Omental fat pad (tissue), 3 donors: ENCODE measurements at regions not wholly inside any gene's neighbourhood (a gene's known extent, or its start where the extent isn't known, plus 50 kb on each side); places are given as distances from the start of the nearest gene placed in this dataset.

Experiments
- ATAC-seq: fragments of 150-250 bp; one replicate; pipeline ENCODE4 v1.9.1; 2016; ENCODE audit warnings: mild to moderate bottlenecking, moderate library complexity; ENCODE audit not compliant: low FRiP score
- DNase-seq: peaks from one replicate; pipeline ENCODE4 v3.0.0-alpha.2; 2019; ENCODE audit warnings: low spot score
- TF ChIP-seq, protein P1 (sequence below), 3 donors: fragments of 450-650 bp; IDR thresholded peaks; one replicate each; pipeline ENCODE4 v1.5.1; 2016 to 2017; ENCODE audit warnings: antibody characterized with exemption in 3 of 3, mild to moderate bottlenecking in 3 of 3, moderate library complexity in 2 of 3

DNA sequence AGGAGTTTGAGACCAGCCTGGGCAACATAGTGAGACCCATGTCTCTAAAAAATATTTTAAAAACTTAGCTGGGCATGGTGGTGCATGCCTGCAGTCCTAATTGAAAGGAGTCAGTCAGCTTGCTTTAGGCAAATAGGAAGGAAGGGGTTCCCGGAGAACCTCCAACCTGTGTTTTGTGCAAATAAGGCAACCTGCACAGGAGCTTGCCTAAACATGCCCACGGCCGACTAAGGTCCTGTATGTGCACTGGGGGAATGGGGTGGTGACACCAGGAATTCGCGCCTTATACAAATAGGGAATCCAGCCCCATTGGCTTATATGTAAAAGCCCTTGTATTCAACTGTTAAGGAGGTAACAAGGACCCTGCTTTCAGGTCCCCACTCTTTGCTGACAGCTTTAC, 429.2 kb upstream of the ZP4 start:
- DNase-seq (no peak), ATAC-seq (no peak)
- TF ChIP-seq, protein P1, sequence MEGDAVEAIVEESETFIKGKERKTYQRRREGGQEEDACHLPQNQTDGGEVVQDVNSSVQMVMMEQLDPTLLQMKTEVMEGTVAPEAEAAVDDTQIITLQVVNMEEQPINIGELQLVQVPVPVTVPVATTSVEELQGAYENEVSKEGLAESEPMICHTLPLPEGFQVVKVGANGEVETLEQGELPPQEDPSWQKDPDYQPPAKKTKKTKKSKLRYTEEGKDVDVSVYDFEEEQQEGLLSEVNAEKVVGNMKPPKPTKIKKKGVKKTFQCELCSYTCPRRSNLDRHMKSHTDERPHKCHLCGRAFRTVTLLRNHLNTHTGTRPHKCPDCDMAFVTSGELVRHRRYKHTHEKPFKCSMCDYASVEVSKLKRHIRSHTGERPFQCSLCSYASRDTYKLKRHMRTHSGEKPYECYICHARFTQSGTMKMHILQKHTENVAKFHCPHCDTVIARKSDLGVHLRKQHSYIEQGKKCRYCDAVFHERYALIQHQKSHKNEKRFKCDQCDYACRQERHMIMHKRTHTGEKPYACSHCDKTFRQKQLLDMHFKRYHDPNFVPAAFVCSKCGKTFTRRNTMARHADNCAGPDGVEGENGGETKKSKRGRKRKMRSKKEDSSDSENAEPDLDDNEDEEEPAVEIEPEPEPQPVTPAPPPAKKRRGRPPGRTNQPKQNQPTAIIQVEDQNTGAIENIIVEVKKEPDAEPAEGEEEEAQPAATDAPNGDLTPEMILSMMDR (IDR thresholded peaks at IDR 0.05) = no peak

DNA sequence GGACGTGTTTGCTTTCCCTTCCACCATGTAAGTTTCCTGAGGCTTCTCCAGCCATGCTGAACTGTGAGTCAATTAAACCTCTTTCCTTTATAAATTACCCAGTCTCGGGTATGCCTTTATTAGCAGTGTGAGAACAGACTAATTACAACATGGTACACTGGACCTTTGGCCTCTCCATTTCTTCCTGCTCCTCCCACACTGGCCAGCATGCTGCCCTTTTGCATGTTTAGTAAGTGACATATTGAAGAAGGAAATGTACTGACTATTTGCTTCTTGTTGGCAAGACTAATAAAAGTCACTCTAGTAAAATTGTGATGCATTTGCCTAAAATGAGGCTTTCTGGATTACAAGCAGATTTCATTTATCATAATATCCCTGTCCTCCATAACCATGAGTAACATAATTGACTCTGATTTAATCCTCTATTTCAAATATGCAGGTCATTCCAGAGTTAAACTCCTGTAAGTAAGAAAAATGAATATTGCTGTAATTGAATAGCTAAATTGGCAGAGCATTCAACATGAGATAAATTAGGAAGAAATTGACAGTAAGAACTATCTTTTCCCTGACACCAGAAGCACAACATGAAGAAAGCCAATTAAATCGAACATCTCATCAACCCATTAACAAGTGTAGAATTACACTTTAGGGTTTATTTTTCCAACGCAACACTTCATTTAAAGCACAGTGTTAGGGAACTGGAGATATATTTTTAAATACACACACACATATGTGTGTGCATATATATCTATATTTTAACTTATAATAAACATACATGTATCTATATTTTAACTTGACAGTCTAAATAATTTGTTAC, 427.8 kb upstream of the ZP4 start:
- no peak for DNase-seq
- TF ChIP-seq, protein P1 (IDR thresholded peaks at IDR 0.05) = no peak
- no peak for ATAC-seq

DNA sequence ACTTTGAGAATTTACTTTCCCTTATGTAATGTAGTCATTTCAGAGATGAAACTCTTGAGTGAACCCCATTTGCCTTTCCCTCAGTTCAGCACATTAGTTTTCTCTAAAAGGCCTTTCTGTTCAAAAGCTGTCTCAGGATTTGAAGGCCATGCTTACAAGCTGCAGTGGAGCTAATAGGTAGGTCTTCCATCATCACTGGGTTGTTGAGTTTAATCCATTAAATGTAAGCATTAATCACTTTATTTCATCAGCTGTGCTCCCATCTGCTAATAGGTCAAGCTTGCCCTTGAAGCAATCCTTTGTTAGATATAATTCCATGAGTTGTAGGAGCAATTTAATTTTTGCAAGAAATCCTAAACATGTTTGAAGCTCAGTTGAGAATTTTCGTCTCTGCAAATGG, 422.2 kb upstream of the ZP4 start:
- ATAC-seq (no peak), DNase-seq (no peak)
- TF ChIP-seq, protein P1 (IDR thresholded peaks at IDR 0.05) = no peak

DNA sequence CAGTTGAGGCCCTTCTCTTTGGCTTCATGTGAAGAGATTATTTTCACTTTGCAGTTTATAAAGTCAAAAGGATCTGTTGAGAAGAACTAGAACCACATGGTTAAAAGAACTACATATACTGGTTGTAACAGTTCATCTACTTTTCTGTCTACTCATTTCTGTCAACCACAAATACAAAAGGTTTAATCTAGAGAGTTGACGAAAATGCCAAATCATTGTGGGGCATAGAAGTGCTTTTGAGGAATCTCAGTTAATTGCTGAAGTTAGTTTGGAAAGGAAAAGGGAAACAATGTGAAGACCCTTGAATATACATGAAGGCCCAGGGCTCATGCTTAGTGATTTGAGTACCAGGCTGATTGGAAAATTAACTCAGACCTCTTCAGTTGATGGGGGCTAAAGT, 415.7 kb upstream of the ZP4 start:
- ATAC-seq (no peak), DNase-seq (no peak)
- TF ChIP-seq, protein P1 (IDR thresholded peaks at IDR 0.05) = no peak

DNA sequence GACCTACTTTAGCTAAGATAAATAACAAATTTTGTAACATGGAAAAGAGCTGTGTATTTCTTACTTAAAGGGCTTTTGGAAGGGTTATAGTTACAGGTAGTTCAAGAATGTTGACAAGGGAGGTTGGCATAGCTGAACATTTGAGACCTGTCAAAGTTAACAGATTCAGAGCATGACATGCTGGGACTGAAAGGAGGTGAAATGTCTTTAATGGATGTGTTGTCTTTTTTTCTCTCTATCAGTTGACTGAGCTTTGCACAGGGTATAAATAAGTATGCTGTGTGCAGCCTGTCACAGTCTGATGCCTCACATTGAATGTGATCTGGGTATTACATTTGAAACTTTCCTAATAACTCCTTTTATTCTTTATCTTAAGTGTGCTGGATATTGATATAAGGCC, 411.9 kb upstream of the ZP4 start:
- no peak for DNase-seq
- TF ChIP-seq, protein P1 (IDR thresholded peaks at IDR 0.05) = no peak
- ATAC-seq = no peak

DNA sequence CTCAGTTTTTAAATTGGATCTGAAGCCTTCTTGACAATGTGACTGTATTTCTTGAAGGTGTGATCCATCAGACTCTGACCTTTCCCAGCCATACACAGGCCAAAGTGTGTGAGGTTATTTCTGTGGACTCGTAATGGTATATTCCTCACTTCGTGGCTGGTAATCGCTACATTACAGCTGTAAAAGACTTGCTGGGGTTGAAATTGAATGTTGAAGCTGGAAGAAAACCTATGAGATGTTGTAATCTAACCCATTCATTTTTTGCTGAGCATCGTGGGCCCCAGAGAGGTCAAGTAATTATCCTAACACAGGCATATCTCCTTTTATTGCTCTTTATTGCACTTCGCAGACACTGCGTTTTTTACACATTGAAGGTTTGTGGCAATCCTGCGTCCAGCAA, 405.6 kb upstream of the ZP4 start:
- no peak for DNase-seq
- no peak for ATAC-seq

More for the DNA sequence above, 405.6 kb upstream of the ZP4 start:
- TF ChIP-seq, protein P1 (IDR thresholded peaks at IDR 0.05) = no peak
